ENCODE measurements at regions not wholly inside any gene's neighbourhood (a gene's known extent, or its start where the extent isn't known, plus 50 kb on each side); places are given as distances from the start of the nearest gene placed in this dataset.

GRCh38 chr13:44652962-44653660, 77.0 kb upstream of the TSC22D1 start:
- no peaks in the 10 kb centered on the region for H3K79me2 ChIP-seq (ENCODE audit: low read length)
- no peaks in the 10 kb centered on the region for H3K36me3 ChIP-seq (replicated peaks; ENCODE audit: low read depth, low read length)
- H3K27me3 ChIP-seq (ENCODE audit: low read depth, low read length) = peaks cover 23% of the 10 kb centered on the region
- no peak overlapping the region for H3K9ac ChIP-seq (ENCODE audit: low read length)
- peaks cover 13% of the 10 kb centered on the region for H3K4me1 ChIP-seq (ENCODE audit: low read length)
- no peak overlapping the region for H3K27ac ChIP-seq (ENCODE audit: low read length)
- no peaks in the 10 kb centered on the region for H4K20me1 ChIP-seq (ENCODE audit: insufficient read depth, low read length)
- H3K9me3 ChIP-seq (ENCODE audit: insufficient read depth, low read length) = no peaks in the 10 kb centered on the region
- no peak overlapping the region for H3K4me3 ChIP-seq (ENCODE audit: low read length)
- TF ChIP-seq CTCF (IDR thresholded peaks at IDR 0.05; ENCODE audit: low read depth, low read length) = no peak
- no peak for TF ChIP-seq EZH2phosphoT487 (IDR thresholded peaks at IDR 0.05; ENCODE audit: low read depth)
- H2AFZ ChIP-seq (ENCODE audit: low read depth, low read length) = no peak overlapping the region
- no peak overlapping the region for H3K4me2 ChIP-seq (ENCODE audit: low read length)

- no peak overlapping the region for H3K9ac ChIP-seq (ENCODE audit: low read length)
- no peak overlapping the region for H2AFZ ChIP-seq (ENCODE audit: low read depth, low read length)
- peaks cover 26% of the 10 kb centered on the region for H3K27me3 ChIP-seq (ENCODE audit: low read depth, low read length)
- H3K36me3 ChIP-seq (replicated peaks; ENCODE audit: low read depth, low read length) = no peaks in the 10 kb centered on the region
- H3K4me1 ChIP-seq (ENCODE audit: low read length) = peaks cover 7% of the 10 kb centered on the region
- H3K4me2 ChIP-seq (ENCODE audit: low read length) = no peak overlapping the region
- H3K9me3 ChIP-seq (ENCODE audit: insufficient read depth, low read length) = no peaks in the 10 kb centered on the region
- H3K79me2 ChIP-seq (ENCODE audit: low read length) = no peaks in the 10 kb centered on the region
- no peak overlapping the region for H3K27ac ChIP-seq (ENCODE audit: low read length)
- no peak for TF ChIP-seq EZH2phosphoT487 (IDR thresholded peaks at IDR 0.05; ENCODE audit: low read depth)
- no peak for TF ChIP-seq CTCF (IDR thresholded peaks at IDR 0.05; ENCODE audit: low read depth, low read length)
- no peaks in the 10 kb centered on the region for H4K20me1 ChIP-seq (ENCODE audit: insufficient read depth, low read length)
- no peak overlapping the region for H3K4me3 ChIP-seq (ENCODE audit: low read length)
Measured at GRCh38 chr13:44652168-44652567, 76.0 kb upstream of the TSC22D1 start.

- no peak overlapping the region for H3K27ac ChIP-seq (ENCODE audit: low read length)
- no peak overlapping the region for H3K4me3 ChIP-seq (ENCODE audit: low read length)
- H4K20me1 ChIP-seq (ENCODE audit: insufficient read depth, low read length) = no peaks in the 10 kb centered on the region
- no peaks in the 10 kb centered on the region for H3K36me3 ChIP-seq (replicated peaks; ENCODE audit: low read depth, low read length)
- no peaks in the 10 kb centered on the region for H3K79me2 ChIP-seq (ENCODE audit: low read length)
- no peak overlapping the region for H2AFZ ChIP-seq (ENCODE audit: low read depth, low read length)
- H3K9ac ChIP-seq (ENCODE audit: low read length) = no peak overlapping the region
- peaks cover 3% of the 10 kb centered on the region; the same call in 1 of the 2 replicates for H3K4me1 ChIP-seq (ENCODE audit: low read length)
- H3K27me3 ChIP-seq (ENCODE audit: low read depth, low read length) = peaks cover 31% of the 10 kb centered on the region
- no peaks in the 10 kb centered on the region for H3K9me3 ChIP-seq (ENCODE audit: insufficient read depth, low read length)
- TF ChIP-seq EZH2phosphoT487 (IDR thresholded peaks at IDR 0.05; ENCODE audit: low read depth) (no peak), CTCF (IDR thresholded peaks at IDR 0.05; ENCODE audit: low read depth, low read length) (no peak)
- no peak overlapping the region for H3K4me2 ChIP-seq (ENCODE audit: low read length)
Measured at GRCh38 chr13:44651724-44652123, 75.6 kb upstream of the TSC22D1 start.

GRCh38 chr13:44651209-44651608, 75.1 kb upstream of the TSC22D1 start:
- no peak for TF ChIP-seq EZH2phosphoT487 (IDR thresholded peaks at IDR 0.05; ENCODE audit: low read depth)
- TF ChIP-seq CTCF (IDR thresholded peaks at IDR 0.05; ENCODE audit: low read depth, low read length) = no peak
- H3K4me2 ChIP-seq (ENCODE audit: low read length) = no peak overlapping the region
- H3K4me1 ChIP-seq (ENCODE audit: low read length) = peaks cover 3% of the 10 kb centered on the region; the same call in 1 of the 2 replicates
- H3K9me3 ChIP-seq (ENCODE audit: insufficient read depth, low read length) = no peaks in the 10 kb centered on the region
- H2AFZ ChIP-seq (ENCODE audit: low read depth, low read length) = no peak overlapping the region
- H3K79me2 ChIP-seq (ENCODE audit: low read length) = no peaks in the 10 kb centered on the region
- no peak overlapping the region for H3K4me3 ChIP-seq (ENCODE audit: low read length)
- no peak overlapping the region for H3K9ac ChIP-seq (ENCODE audit: low read length)
- no peaks in the 10 kb centered on the region for H3K36me3 ChIP-seq (replicated peaks; ENCODE audit: low read depth, low read length)
- no peaks in the 10 kb centered on the region for H4K20me1 ChIP-seq (ENCODE audit: insufficient read depth, low read length)
- H3K27me3 ChIP-seq (ENCODE audit: low read depth, low read length) = peaks cover 33% of the 10 kb centered on the region
- H3K27ac ChIP-seq (ENCODE audit: low read length) = no peak overlapping the region
